ENCODE measurements at regions not wholly inside any gene's neighbourhood (a gene's known extent, or its start where the extent isn't known, plus 50 kb on each side); places are given as distances from the start of the nearest gene placed in this dataset.

DNA sequence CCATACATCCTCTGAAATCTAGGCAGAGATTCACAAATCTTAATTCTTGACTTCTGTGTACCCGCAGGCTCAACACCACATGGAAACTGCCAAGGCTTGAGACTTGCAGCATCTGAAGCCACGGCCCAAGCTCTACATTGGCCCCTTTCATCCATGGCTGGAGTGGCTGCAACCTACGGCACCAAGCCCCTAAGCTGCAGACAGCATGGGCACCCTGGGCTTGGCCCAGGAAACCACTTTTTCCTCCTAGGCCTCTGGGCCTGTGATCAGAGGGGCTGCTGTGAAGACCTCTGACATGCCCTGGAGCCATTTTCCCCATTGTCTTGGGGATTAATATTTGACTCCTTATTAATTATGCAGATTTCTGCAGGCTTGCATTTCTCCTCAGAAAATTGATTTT lies 457.9 kb downstream of the GRIA2 start:
- ChIA-PET POLR2A (no interaction called here), CTCF (no interaction called here), SMC1A (ENCODE audit: uncharacterized antibody, unreplicated experiment) (no interaction called here), RAD21 (ENCODE audit: unreplicated experiment) (no interaction called here)
- no peaks in the 10 kb centered on the region for H3K36me3 ChIP-seq (ENCODE audit: control insufficient read depth in 2 of 2, insufficient read depth in 2 of 2, low read length in 1 of 2)
- no peaks in the 10 kb centered on the region for H3K79me2 ChIP-seq (ENCODE audit: control insufficient read depth, insufficient read depth, low read length)
- no peak for TF ChIP-seq GATAD2B (conservative IDR thresholded peaks at IDR 0.05; ENCODE audit: low read depth)
- no peak for TF ChIP-seq RBBP5 (conservative IDR thresholded peaks at IDR 0.05)
- no peak for TF ChIP-seq MTA2 (IDR thresholded peaks at IDR 0.05; ENCODE audit: low read depth)
- no peak for TF ChIP-seq FOXM1 (IDR thresholded peaks at IDR 0.05; ENCODE audit: low read depth, low read length)
- no peak for TF ChIP-seq ZZZ3 (IDR thresholded peaks at IDR 0.05; ENCODE audit: control insufficient read depth, insufficient read length, low read depth)
- TF ChIP-seq JUND (IDR thresholded peaks at IDR 0.05; ENCODE audit: low read depth, low read length), result no peak
- no peak for TF ChIP-seq IRF4 (IDR thresholded peaks at IDR 0.05; ENCODE audit: low read depth, low read length)
- no peak for TF ChIP-seq SMAD5 (IDR thresholded peaks at IDR 0.05; ENCODE audit: low read depth)
- no peak for TF ChIP-seq KLF5 (IDR thresholded peaks at IDR 0.05; ENCODE audit: partially characterized antibody)
- no peak for TF ChIP-seq SREBF2 (IDR thresholded peaks at IDR 0.05; ENCODE audit: low read length)
- no peak for TF ChIP-seq ZNF217 (IDR thresholded peaks at IDR 0.05)
- TF ChIP-seq LARP7 (IDR thresholded peaks at IDR 0.05), result no peak
- intact Hi-C loops (cut with micrococcal nuclease; ENCODE audit: unreplicated experiment) (no loop called here), in situ Hi-C loops (cut with MboI) (no loop called here)
- no peak overlapping the region for H3K9ac ChIP-seq (ENCODE audit: control insufficient read depth, insufficient read depth, low read length)
- FAIRE-seq, result no peak
- WGBS (ENCODE audit: insufficient coverage, insufficient replicate concordance, low lambda C conversion rate, missing lambda C conversion rate), result 18% methylated on average over 3 of the region's 3 CpGs
- no peak overlapping the region for H2AFZ ChIP-seq (ENCODE audit: control insufficient read depth, low read depth, low read length)
- no peak for DNase-seq (ENCODE audit: low read depth, low spot score)
- H3K27ac ChIP-seq (ENCODE audit: control insufficient read depth, insufficient read depth), result no peak overlapping the region
- H3K4me1 ChIP-seq (ENCODE audit: control insufficient read depth, insufficient read depth, low read length), result no peaks in the 10 kb centered on the region
- no peak for ATAC-seq
- no peak overlapping the region for H3K4me2 ChIP-seq (ENCODE audit: control insufficient read depth, insufficient read depth)
- H3K27me3 ChIP-seq (replicated peaks in 1 of 2; ENCODE audit: control insufficient read depth in 2 of 2, insufficient read depth in 2 of 2, low read length in 1 of 2), result no peaks in the 10 kb centered on the region
- H3K4me3 ChIP-seq, result no peak overlapping the region
- BruUV-seq (replicated peaks), result no TSS peak
- no peaks in the 10 kb centered on the region for H4K20me1 ChIP-seq (ENCODE audit: control insufficient read depth, insufficient read depth)
- H3K9me3 ChIP-seq (replicated peaks; ENCODE audit: control insufficient read depth, insufficient read depth, low read length), result no peaks in the 10 kb centered on the region

DNA sequence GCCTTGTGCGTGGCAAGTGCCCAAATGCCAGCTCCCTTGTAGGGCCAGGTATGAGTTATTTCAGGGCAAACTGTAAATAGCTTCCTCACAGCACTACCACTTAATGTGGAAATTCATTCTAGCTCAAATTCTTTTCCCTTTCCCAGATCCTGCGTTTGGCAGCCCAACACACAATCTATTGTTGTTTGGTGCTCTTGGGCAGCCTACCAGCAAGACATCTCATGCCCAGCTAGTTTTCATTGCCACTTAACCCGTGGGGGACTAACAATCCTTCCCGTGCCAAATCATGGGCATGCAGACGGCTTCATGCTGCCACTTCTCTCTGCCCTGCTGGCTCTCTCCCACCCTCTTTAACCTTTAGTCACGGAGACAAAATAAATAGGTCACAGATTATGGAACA lies 454.2 kb downstream of the GRIA2 start:
- Histone ChIP-seq H3K4me1 (ENCODE audit: control insufficient read depth, insufficient read depth, low read length) (no peaks in the 10 kb centered on the region), H2AFZ (ENCODE audit: control insufficient read depth, low read depth, low read length) (no peak overlapping the region), H3K27me3 (replicated peaks in 1 of 2; ENCODE audit: control insufficient read depth in 2 of 2, insufficient read depth in 2 of 2, low read length in 1 of 2) (no peaks in the 10 kb centered on the region), H3K27ac (ENCODE audit: control insufficient read depth, insufficient read depth) (no peak overlapping the region), H3K79me2 (ENCODE audit: control insufficient read depth, insufficient read depth, low read length) (no peaks in the 10 kb centered on the region), H3K36me3 (ENCODE audit: control insufficient read depth in 2 of 2, insufficient read depth in 2 of 2, low read length in 1 of 2) (no peaks in the 10 kb centered on the region), H4K20me1 (ENCODE audit: control insufficient read depth, insufficient read depth) (no peaks in the 10 kb centered on the region), H3K9ac (ENCODE audit: control insufficient read depth, insufficient read depth, low read length) (no peak overlapping the region), H3K4me3 (no peak overlapping the region), H3K4me2 (ENCODE audit: control insufficient read depth, insufficient read depth) (no peak overlapping the region), H3K9me3 (replicated peaks; ENCODE audit: control insufficient read depth, insufficient read depth, low read length) (no peaks in the 10 kb centered on the region)
- ATAC-seq (no peak), FAIRE-seq (no peak), DNase-seq (ENCODE audit: low read depth, low spot score) (no peak)
- ChIA-PET RAD21 (ENCODE audit: unreplicated experiment) (no interaction called here), POLR2A (no interaction called here), CTCF (no interaction called here), SMC1A (ENCODE audit: uncharacterized antibody, unreplicated experiment) (no interaction called here)
- WGBS (ENCODE audit: insufficient coverage, insufficient replicate concordance, low lambda C conversion rate, missing lambda C conversion rate), result 0% methylated on average over 6 of the region's 6 CpGs
- in situ Hi-C loops (cut with MboI), result no loop called here
- intact Hi-C loops (cut with micrococcal nuclease; ENCODE audit: unreplicated experiment), result no loop called here
- no TSS peak for BruUV-seq (replicated peaks)
- TF ChIP-seq BCL11A (IDR thresholded peaks at IDR 0.05; ENCODE audit: low read depth, low read length) (no peak), CBFB (IDR thresholded peaks at IDR 0.05; ENCODE audit: low read depth) (no peak), SREBF2 (IDR thresholded peaks at IDR 0.05; ENCODE audit: low read length) (no peak), NFIC (IDR thresholded peaks at IDR 0.05; ENCODE audit: low read depth, low read length) (no peak), ZNF24 (IDR thresholded peaks at IDR 0.05) (no peak), RAD21 (IDR thresholded peaks at IDR 0.05; ENCODE audit: insufficient read depth, low read depth, low read length) (no peak), IRF3 (IDR thresholded peaks at IDR 0.05) (no peak), NBN (IDR thresholded peaks at IDR 0.05) (no peak), TARDBP (IDR thresholded peaks at IDR 0.05; ENCODE audit: borderline replicate concordance) (no peak), PAX8 (IDR thresholded peaks at IDR 0.05) (no peak), BRCA1 (IDR thresholded peaks at IDR 0.05; ENCODE audit: low read depth, low read length) (no peak), MTA3 (IDR thresholded peaks at IDR 0.05; ENCODE audit: borderline replicate concordance, low read length) (no peak), POLR2A (IDR thresholded peaks at IDR 0.05; ENCODE audit: low read depth, low read length) (no peak), RAD51 (IDR thresholded peaks at IDR 0.05) (no peak)
- TF ChIP-seq, protein P1, sequence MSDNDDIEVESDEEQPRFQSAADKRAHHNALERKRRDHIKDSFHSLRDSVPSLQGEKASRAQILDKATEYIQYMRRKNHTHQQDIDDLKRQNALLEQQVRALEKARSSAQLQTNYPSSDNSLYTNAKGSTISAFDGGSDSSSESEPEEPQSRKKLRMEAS (IDR thresholded peaks at IDR 0.05; ENCODE audit: low read depth, low read length), result no peak
